CD1c-positive myeloid dendritic cell (primary cell): ENCODE measurements at regions not wholly inside any gene's neighbourhood (a gene's known extent, or its start where the extent isn't known, plus 50 kb on each side); places are given as distances from the start of the nearest gene placed in this dataset.
"Not testable (repeated sequence)": the region's sequence is repeated elsewhere in the genome, so short reads cannot be mapped to it uniquely, and the experiment has no call there.

Source experiments
- DNase-seq: peaks from one replicate; pipeline ENCODE4 v3.0.0-alpha.2; 2016; ENCODE audit errors: extremely low spot score

DNA sequence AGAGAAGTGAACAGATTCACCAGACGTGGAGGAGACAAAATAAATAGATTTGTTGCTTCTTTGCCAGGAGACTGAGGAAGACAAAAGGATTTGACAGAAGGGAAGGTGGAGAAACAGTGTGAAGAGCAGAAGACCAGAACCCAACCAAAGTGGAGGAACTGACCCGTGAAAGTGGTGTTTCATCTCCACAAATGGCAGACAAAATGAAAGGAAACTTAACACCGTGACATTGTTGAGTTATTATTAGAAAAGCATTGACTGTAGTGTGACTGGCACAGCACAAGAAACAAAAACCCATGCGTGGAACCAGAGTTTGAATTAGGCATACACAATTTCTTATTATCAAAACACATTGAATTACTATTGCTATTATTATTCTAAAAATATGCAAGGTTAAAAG, 518.1 kb downstream of the TMEM121 start:
- DNase-seq: no peak

DNA sequence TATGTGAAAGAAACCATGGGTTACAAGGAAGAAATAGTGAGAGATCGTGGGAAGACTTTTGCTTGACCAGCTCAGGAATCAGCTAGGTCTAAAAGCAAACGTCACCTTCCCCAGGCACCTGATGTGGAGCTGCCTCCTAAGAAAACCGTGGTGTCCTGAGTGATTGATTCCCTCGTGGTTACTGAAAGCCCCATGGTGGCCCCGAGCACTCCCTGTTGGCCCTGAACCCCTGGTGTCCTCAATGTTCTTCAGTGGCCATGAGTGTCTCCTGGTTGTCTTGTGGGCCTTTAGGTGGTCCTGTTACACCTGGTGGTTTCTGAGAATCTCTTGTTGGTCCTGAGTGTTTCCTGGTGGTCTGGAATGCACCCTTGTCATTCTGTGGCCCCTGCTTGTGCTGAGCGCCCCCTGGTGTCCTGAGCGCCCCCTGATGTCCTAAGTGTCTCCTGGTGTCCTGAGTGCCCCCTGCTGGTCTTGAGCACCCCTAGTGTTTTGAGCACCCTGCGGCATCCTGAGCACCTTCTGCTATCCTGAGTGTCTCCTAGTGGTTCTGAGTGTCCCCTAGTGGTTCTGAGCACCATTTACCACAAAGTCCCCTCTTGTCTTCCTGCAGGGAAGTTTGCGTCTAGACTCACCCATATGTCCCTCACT, 518.7 kb downstream of the TMEM121 start:
- DNase-seq: peak; percentile 77

DNA sequence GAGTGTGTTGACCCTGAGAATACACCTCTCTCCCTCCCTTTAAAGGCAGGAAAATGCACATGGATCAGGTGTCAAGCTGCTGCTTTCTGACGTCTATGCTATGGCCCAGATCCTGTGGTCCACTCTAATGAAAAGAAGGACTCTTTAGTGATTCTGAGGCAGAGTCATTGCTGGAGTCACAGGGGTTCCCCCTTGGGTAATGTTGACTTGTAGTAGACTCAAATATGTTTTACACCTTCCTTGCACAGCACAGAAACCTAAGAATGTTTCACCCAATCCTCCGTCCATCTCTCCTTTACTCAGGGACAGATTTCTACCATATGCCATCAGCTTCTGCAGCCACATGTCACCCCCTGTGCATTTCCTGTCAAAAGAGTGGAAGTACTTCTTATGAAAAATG, 525.4 kb downstream of the TMEM121 start:
- no peak for DNase-seq

DNA sequence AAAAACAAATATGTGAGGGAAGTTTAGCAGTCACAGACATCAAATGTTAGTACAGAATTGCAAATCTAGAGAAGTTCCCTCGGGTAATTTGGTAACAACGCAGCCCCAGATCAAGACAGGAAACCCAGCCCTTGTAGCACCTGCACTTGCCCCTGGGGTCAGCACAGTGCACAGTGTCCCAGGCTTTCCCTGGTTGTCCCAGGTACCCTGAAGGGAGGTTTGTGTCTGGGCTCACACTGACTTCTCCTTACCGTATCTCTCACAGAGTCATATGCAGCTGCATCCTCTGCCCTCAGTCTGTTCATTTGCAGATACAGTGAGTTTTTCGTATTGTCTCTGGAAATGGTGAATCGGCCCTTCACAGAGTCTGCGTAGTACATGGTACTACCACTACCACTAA, 528.9 kb downstream of the TMEM121 start:
- no peak for DNase-seq

DNA sequence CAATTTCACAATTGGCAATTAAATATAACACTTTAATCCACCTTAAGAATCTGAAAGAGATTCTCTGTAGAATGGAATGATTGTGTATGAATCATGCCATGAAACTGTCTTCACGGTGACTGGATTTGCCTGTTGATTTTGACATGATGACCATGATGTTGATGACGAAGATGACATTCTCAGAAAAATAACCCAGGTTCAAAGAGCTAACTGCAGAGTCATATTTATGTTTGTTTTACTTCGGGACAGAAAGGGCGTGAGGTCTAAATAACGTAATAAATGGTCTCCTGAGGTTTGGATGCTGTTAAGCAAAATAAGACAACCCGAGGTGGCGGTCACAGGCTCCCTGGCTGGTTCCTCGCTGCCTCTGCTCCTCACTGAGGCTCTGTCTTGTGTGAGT, 532.0 kb downstream of the TMEM121 start:
- no peak for DNase-seq

DNA sequence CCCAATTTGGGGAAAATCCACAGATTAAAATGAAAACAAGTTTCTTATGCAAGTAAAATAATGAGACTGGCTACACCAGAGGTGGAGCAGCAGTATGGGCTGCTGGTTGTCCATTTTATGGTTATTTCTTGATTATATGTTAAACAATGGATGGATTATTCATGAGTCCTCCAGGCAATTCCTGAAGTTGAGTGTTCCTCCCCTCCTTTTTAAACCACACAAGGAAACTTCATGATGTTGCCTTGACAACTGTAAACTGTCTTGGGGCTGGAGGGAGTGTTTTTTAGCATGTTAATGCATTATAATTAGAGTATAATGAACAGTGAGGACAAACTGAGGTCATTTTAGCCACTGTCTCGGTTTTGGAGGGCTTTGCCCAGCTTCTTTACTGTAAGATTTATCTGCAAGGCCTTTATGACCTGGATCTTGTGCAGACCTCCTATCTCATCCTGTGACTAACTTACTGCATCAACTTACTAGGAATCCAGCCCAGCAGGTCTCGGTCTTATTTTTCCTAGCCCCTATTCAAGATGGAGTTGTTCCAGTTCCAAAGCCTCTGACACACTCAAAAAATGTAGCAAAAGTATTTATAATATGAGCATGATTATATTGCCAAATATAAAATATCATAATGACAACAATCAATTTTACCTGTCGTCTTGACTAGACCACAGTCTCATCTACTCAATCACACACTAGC, 534.0 kb downstream of the TMEM121 start:
- DNase-seq: no peak

DNA sequence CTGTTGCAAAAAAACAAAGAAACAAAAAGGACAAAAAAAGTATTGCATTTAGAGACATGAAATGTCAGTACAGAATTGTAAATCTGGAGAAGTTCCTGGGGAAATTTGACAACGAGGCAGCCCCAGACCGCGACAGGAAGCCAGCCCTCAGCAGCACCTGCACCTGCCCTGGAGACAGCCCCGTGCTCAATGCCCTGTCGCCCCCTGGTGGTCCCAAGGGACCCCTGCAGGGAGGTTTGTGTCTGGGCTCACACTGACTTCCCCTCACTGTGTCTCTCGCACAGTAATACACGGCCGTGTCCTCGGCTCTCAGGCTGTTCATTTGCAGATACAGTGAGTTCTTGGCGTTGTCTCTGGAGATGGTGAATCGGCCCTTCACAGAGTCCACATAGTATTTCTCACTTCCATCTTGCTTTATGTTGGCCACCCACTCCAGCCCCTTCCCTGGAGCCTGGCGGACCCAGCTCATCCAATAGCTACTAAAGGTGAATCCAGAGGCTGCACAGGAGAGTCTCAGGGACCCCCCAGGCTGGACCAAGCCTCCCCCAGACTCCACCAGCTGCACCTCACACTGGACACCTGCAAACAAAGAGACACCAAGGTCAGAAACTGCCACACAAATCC, 535.6 kb downstream of the TMEM121 start:
- DNase-seq: peak; percentile 55

DNA sequence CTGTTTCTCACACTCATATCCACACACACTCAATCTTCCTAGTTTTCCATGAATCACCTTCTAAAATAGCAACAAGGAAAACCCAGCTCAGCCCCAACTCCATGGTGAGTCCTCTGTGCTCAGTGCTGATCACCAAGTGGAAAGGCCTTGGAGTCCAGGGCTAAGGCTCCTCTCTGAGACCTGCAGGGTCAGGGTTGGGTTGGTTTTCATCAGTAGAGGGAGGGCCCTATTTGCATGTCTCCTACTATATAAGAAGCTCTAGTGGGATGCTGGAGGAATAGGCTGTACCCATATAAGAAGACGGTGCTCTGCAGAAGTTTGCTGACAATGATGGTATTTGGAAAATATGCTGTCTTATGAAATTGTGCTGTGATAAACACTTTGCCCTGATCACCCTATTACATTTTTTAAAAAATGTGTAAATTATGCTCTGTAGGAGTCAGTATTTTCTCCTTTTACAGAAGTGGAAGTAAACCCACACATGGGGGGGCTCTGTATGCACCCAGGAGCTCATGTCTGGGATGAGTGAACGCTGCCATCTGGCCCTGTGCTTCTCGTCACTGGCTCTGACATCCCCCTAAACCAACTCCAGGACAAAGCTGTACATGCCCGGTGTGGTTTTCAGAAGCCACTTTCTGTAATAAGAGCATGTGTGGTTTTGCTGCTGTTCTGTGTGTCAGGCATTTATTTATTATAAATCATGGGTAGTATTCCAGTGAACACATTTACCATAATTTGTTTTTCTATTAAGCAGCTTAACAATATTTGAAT, 536.3 kb downstream of the TMEM121 start:
- DNase-seq: no peak

DNA sequence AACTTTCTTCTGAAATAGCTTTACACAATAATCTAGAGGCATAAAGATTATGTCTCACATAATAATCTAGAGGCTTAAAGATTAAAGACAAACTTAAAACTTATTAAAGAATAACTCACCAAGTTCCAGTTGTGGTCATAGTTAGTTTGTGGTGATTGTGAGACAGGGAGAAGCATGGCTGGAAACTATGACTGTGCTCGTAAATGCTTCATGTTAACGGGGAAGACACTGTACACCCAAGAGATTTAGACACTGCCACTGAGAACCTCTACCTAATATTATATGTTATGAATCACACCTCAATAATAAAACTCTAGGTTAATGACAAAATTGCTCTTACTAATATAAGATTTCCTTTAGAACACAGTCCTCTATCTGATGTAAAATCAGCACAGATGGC, 541.6 kb downstream of the TMEM121 start:
- no peak for DNase-seq

DNA sequence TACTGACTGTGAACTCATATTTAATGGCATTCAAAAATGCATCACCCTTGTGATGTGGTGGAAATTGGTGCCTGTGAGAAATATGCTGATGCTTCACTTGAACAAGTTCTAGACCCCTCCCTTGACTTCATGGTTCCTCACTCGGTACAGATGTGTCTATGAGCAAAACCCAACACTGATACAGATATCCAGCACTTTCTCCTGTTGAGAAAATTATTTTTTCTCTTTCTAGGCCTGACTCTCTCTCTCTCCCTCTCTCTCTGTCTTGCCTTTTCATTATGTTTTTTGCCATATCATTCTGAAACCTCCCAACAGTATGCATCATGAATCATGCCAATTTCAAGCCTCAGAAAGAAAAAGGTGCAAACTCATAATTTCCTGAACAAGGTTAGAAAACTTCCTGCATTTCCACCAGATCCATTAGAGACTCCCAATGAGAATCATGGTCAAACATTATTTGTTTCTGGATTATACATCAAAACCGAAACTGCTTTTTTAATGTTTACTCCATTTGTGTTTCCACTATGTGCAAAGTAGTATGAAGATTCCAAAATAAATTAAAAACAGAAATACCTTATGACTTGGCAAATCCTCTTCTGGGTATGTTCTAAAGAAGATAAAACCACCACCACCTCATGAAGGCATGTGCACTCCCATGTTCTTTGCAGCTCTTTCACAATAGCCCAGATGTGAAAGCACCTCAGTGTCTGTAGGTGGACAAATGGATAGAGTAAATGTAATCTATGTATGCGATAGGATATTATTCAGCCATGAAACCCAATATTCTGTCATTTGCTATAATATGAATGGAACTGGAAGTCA, 543.6 kb downstream of the TMEM121 start:
- no peak for DNase-seq

DNA sequence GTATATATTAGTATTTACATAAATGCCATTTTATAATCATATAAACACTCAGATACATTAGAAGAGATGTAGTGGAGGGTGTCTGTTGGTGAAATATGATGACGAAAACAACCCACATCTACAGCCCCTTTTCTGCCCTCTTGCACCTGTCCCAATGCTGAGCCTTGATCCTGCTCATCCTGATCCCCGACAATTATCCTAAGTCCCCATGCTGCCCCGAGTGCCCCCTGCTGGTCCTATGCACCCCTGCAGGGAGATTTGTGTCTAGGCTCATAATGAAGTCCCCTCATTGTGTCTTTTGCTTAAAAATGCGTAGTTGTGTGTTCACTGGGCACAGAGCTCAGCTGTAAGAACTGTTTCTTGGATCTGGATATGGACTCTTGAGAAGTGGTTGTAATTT, 554.5 kb downstream of the TMEM121 start:
- no peak for DNase-seq

DNA sequence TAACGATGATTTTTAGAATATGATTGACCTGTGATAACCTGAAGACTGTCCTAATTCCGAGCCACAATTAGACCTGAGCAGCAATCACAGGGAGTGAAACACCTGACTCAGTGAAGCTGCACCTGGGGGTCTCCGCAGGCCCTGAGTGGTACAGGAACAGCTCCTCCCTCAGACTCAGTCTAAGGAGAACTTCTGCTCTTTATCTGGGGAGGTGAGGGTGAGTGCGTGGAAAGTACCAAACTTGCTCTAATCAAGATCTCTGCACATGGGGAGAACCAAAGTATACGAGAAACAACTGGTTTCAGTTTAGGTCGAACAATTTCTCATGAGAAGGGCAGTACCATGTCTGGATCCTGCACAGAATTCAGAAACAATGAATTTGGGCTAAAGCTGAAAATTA, 555.3 kb downstream of the TMEM121 start:
- not testable (repeated sequence) for DNase-seq

DNA sequence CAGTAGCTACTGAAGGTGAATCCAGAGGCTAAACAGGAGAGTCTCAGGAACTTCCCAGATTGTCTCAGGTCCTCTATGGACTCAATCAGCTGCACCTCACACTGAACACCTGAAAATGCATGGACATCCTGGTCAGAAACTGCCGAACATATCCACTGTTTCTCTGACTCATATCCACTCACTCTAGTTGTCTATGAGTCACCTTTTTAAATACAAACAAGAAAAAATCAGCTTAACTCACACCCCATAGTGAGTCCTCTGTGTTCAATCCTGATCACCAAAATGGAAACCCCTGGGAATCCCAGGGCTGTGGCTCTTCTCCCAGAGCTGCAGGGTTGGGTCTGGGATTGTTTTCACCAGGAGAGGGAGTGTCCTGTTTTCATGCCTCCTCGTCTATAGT, 556.7 kb downstream of the TMEM121 start:
- DNase-seq: no peak

DNA sequence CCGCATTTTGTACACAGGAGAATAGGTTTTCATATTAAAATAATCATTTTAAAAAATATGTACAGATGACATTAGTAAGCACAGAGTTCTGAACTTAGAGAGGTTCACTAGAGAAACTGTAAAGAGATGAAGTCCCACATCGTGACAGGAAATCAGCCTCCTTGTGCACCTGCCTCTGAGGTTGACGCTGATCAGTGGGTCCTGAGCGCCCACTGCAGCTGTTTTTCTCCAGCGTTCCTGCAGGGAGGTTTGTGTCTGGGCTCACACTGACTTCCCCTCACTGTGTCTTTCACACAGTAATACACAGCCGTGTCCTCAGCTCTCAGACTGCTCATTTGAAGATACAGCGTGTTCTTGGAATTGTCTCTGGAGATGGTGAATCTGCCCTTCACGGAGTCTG, 561.5 kb downstream of the TMEM121 start:
- no peak for DNase-seq

DNA sequence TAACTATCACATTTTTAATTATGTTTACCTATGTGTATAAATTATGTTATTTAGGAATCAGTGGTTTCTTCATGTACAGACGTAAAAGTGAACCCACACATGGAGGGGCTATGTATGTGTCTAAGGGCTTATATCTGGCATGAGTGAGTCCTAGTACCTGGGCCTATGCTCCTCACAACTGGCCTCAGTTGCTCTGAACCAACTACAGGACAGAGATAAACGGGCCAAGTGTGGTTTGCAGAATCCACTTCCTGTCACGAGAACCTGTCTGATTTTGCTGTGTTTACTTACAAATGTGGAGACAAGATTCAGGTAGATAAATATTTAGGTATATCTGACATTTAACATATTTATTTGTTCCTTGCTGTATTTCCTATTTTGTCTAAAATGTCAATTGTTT, 562.5 kb downstream of the TMEM121 start:
- not testable (repeated sequence) for DNase-seq

DNA sequence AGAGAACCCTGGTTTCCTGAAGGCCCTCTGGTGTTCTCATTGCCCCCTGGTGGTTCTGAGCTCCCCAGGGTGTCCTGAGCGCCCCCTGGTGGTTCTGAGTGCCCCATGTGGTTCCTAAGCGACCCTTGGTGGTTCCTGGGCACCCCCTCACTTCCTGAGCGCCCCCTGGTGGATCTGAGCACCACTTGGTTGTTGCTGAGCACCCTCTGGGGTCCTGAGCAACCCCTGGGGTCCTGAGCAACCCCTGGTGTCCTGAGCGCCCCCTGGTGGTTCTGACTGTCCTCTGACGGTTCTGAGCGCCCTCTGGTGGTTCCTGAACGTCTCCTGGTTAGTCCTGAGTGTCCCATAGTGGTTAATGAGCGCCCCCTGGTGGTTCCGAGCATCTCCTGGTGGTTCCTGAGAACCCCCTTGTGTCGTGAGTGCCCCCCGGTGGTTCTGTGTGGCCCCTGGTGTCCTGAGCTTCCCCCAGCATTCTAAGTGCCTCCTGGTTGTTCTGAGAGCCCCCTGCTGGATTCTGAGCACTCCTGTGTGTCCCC, 568.3 kb downstream of the TMEM121 start:
- DNase-seq: peak; percentile 70

DNA sequence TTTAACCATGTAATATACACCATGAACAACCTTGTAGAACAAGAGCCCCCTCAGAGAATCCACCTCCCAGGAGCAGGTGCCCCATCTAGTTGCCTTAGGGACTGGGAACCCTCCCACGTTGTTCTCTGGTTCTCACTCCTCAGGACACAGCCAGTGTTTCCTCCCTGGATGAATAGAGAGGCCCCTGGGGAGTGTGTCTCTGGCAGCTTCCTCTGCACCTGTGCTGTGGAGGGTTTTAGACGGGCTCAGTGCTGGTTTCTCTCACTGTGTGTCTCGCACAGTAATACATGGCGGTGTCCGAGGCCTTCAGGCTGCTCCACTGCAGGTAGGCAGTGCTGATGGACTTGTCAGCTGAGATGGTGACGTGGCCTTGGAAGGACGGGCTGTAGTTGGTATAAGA, 581.3 kb downstream of the TMEM121 start:
- DNase-seq: no peak

DNA sequence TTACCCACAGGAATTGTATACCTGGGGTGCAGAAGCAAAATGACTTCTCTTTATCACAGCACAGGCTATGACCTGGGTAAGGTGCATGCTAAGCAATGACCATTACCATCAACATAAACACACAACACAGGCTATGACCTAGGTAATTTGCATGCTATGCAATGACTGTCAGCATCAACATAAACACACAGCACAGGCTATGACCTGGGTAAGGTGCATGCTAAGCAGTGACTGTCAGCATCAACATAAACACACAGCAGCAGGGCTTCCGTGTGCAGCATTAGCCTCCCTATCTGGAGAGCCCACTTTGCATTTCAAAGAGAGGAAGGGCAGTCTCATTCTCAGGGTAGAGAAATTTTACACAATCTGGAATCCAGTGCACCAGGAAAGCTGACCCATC, 583.0 kb downstream of the TMEM121 start:
- DNase-seq: no peak

DNA sequence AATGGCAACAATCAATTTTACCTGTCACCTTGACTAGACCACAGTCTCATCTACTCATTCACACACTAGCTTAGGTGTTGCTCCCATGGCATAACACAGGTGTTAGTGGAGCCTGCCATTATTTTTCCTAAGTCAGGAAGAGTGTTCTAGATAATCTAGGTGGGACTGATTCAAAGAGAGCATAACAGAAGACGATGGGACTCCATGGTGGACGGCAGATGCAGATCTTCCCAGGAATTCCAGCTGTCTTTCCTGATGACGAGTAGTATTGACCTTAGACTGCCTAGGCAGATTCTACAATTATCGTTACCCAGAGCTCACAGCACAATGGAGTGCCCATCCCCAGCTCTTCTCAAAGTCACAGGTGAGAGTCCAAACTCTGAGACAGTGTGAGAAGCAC, 589.0 kb downstream of the TMEM121 start:
- no peak for DNase-seq

DNA sequence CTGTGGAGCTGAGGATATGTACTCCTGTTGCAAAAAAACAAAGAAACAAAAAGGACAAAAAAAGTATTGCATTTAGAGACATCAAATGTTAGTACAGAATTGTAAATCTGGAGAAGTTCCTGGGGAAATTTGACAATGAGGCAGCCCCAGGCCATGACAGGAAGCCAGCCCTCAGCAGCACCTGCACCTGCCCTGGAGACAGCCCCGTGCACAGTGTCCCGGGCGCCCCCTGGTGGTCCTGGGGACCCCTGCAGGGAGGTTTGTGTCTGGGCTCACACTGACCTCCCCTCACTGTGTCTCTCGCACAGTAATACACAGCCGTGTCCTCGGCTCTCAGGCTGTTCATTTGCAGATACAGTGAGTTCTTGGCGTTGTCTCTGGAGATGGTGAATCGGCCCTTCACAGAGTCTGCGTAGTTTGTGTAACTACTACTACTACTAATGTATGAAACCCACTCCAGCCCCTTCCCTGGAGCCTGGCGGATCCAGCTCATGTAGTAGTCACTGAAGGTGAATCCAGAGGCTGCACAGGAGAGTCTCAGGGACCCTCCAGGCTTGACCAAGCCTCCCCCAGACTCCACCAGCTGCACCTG, 590.1 kb downstream of the TMEM121 start:
- DNase-seq: not testable (repeated sequence)

DNA sequence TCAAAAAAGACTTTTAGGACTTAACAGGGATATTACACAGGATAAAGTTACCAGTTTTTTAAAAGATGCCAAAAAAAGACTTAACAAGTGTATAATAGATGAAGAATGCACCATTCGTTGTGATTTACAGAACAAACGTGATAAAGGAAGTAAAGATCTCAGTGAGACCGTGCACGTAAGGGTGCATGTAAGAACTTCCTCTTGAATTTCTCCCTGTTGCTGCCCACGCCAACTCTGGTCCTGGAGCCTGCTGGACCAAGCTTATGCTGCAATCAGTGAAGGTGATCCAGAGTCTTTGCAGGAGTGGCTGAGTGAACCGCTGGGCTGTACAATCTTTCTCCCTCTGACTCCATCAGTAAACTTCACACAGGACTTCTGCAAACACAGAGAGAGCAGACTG, 593.7 kb downstream of the TMEM121 start:
- peak; percentile 57 for DNase-seq
